ENCODE measurements at regions not wholly inside any gene's neighbourhood (a gene's known extent, or its start where the extent isn't known, plus 50 kb on each side); places are given as distances from the start of the nearest gene placed in this dataset.

DNA sequence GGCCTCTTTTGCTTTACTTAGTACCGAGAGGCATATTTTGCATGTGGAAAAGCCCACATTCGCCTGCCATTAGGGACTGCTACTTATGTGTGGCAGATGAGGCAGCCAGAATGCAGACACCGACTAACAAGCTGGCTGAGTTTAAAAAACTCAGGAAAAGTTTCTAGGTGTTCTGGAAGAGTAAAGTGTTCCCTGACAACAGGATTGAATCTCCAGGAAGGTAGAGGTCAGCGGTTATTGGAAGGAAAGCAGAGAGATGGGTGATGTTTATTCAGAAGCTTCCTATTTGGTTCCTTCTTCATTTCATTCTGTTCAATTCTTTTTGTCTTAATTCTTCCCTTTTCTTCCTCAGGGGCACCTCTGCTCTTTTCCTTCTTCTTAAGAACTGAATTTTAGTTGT is 206.9 kb upstream of the SNX7 start:
- DNase-seq (ENCODE audit: low read depth), result no peak
- TF ChIP-seq, protein P1, sequence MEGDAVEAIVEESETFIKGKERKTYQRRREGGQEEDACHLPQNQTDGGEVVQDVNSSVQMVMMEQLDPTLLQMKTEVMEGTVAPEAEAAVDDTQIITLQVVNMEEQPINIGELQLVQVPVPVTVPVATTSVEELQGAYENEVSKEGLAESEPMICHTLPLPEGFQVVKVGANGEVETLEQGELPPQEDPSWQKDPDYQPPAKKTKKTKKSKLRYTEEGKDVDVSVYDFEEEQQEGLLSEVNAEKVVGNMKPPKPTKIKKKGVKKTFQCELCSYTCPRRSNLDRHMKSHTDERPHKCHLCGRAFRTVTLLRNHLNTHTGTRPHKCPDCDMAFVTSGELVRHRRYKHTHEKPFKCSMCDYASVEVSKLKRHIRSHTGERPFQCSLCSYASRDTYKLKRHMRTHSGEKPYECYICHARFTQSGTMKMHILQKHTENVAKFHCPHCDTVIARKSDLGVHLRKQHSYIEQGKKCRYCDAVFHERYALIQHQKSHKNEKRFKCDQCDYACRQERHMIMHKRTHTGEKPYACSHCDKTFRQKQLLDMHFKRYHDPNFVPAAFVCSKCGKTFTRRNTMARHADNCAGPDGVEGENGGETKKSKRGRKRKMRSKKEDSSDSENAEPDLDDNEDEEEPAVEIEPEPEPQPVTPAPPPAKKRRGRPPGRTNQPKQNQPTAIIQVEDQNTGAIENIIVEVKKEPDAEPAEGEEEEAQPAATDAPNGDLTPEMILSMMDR (conservative IDR thresholded peaks at IDR 0.05; ENCODE audit: low read length), result no peak
- H3K4me3 ChIP-seq (ENCODE audit: low read length), result no peak overlapping the region

DNA sequence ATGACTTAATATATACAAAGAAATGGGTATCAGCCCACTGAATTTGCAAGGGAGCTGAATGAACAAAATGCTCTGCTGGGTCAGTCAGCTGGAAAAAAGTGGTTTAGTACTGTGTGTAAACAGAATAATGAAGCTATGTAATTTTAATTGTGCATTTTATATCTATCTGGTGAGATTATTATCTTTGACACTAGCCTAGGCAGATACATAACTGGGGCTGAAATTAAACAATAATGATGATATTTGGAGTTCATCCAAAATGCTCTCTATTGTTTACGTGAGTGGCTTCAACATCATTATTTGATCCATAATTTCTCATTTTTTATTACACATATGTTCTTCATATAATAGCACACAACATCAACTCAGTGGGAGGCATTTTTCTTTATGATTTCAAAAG is 208.5 kb upstream of the SNX7 start:
- no peak for DNase-seq (ENCODE audit: low read depth)
- TF ChIP-seq, protein P1 (conservative IDR thresholded peaks at IDR 0.05; ENCODE audit: low read length), result no peak
- no peak overlapping the region for H3K4me3 ChIP-seq (ENCODE audit: low read length)

DNA sequence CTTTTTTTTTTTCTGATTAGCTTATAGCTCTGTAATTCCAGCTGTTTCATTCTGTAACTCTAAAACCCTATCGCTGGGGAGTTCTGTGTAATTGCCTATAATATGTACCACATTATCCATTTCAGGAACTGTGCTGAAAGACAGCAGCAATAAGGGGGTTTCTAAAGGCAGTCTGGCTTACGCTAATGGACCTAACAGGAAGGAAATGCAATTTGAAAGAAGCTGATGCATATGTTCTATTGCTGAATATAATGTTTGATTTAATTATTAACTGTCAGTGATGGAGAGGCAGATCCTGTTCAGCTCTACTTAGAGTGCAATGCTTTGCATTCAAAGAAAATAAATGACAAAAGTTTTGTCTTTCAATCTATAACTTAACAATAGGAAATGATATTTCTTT is 209.4 kb upstream of the SNX7 start:
- no peak for DNase-seq (ENCODE audit: low read depth)
- H3K4me3 ChIP-seq (ENCODE audit: low read length), result no peak overlapping the region
- TF ChIP-seq, protein P1 (conservative IDR thresholded peaks at IDR 0.05; ENCODE audit: low read length), result no peak

DNA sequence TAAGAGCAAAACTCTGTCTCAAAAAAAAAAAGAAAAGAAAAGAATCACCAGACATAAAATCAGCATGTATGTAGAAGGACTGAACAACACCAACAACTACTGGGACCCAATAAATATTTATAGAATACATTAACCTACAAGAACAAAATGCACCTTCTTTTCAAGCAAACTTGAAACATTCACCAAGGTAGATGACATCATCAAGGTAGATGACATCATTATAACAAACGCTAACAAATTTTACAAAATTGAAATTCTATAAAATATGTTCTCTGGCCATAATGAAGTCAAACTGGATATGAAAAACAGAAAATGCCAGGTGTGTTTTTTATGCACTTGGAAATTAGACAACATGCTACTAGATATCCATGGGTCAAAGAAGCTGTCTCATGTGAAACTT is 220.2 kb upstream of the SNX7 start:
- no peak overlapping the region for H3K4me3 ChIP-seq (ENCODE audit: low read length)
- DNase-seq (ENCODE audit: low read depth), result no peak
- TF ChIP-seq, protein P1 (conservative IDR thresholded peaks at IDR 0.05; ENCODE audit: low read length), result no peak

DNA sequence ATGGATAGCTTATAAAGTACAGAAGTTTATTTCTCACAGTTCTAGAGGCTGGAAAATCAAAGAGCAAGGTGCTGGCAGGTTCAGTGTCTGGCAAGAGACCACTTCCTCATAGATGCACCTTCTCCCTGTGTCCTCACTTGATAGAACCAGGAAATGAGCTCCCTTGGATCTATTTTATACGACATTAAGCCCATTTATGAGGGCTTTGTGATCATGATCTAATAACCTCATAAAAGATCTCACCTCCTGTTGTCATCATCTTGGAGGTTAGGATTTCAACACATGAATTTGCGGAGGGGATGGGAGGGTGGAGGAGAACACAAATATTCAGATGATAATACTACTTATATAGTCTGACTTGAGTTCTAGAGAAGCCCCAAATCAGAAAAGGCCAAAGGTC is 222.1 kb upstream of the SNX7 start:
- H3K4me3 ChIP-seq (ENCODE audit: low read length), result no peak overlapping the region
- TF ChIP-seq, protein P1 (conservative IDR thresholded peaks at IDR 0.05; ENCODE audit: low read length), result no peak
- DNase-seq (ENCODE audit: low read depth), result no peak

DNA sequence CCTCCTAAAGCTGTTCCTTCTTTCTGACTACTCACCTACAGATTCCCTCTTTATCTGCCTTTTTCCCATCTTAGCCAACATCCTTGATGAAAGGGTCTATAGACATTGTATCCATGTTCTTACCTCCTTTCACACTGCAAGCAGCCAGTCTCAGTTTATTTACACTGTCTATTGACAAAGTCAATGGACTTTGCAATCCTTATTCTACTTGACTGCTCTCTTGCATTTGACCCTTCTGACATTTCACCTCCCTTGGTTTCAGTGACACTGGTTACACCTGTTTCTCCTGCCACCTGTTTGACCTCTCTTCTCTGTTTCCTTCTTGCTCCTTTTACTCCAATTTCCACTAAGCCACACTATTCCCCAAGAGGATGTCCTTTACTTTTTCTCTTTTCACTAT is 224.0 kb upstream of the SNX7 start:
- TF ChIP-seq, protein P1 (conservative IDR thresholded peaks at IDR 0.05; ENCODE audit: low read length), result no peak
- H3K4me3 ChIP-seq (ENCODE audit: low read length), result no peak overlapping the region
- no peak for DNase-seq (ENCODE audit: low read depth)

DNA sequence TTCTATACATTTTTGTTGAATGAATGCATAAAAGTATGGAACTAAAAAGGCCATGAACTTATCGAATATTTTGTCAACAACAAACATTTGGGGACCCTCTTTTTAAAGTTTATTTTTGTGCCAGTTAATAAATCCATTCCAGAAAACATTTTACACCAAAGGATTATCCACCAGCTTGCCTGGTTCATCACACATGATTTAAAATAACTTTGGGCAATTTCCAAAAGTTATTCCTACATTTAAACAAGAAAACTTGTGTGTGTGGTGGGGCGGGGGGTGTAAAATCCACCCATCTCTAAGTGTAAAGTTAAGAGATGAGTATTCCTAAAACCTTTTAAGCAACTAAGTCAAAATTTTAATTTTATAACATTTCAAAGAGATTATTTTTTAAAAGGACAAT is 224.5 kb upstream of the SNX7 start:
- H3K4me3 ChIP-seq (ENCODE audit: low read length), result no peak overlapping the region
- TF ChIP-seq, protein P1 (conservative IDR thresholded peaks at IDR 0.05; ENCODE audit: low read length), result no peak

More for the DNA sequence above, 224.5 kb upstream of the SNX7 start:
- no peak for DNase-seq (ENCODE audit: low read depth)

Data from AG10803 (cell line).